IMR-90 (cell line): ENCODE measurements at regions not wholly inside any gene's neighbourhood (a gene's known extent, or its start where the extent isn't known, plus 50 kb on each side); places are given as distances from the start of the nearest gene placed in this dataset.

Source experiments
- ATAC-seq: fragments of 200-7000 bp; cut with Tn5 transposase; 2 replicates; pipeline ENCODE4 v1.9.1; 2020; ENCODE audit warnings: low read depth, mild to moderate bottlenecking, moderate library complexity
- BruUV-seq: library from RNA; stranded (reverse); fragments of 400-500 nt; replicated peaks from 2 replicates; lab custom pipeline; 2021; lab: Mats Ljungman, UMichigan
- CTCF ChIA-PET: fragments of 300-600 bp; formaldehyde crosslinking; extraction: SDS; loops from one replicate; lab custom pipeline; 2021; ENCODE audit warnings: antibody characterized with exemption; lab: Yijun Ruan, JAX
- POLR2A ChIA-PET: fragments of 300-600 bp; sonication (Branson Sonifier 250); formaldehyde crosslinking; loops from one replicate; lab custom pipeline; 2022; ENCODE audit warnings: antibody characterized with exemption; ENCODE audit not compliant: unreplicated experiment; lab: Charles Lee
- DNase-seq: peaks from one replicate; pipeline ENCODE4 v3.0.0; 2013
- H2AFZ ChIP-seq: replicated peaks from 2 replicates; pipeline ENCODE3; 2013; ENCODE audit warnings: low read length, mild to moderate bottlenecking; ENCODE audit not compliant: poor library complexity
- H2AK5ac ChIP-seq: 2 replicates; pipeline ENCODE4 v1.6.1; 2013; ENCODE audit warnings: low read depth, low read length, inconsistent platforms
- H2AK9ac ChIP-seq: replicated peaks from 2 replicates; pipeline ENCODE3; 2013; ENCODE audit warnings: mild to moderate bottlenecking, low read depth, low read length, moderate library complexity; ENCODE audit not compliant: poor library complexity
- H2BK120ac ChIP-seq: 2 replicates; pipeline ENCODE4 v1.6.1; 2013; ENCODE audit warnings: low read depth, low read length, inconsistent platforms
- H2BK15ac ChIP-seq: 3 replicates; pipeline ENCODE4 v1.6.1; 2013; ENCODE audit warnings: low read depth, low read length, inconsistent platforms
- H2BK20ac ChIP-seq: 2 replicates; pipeline ENCODE4 v1.6.1; 2013; ENCODE audit warnings: low read depth, mild to moderate bottlenecking, inconsistent platforms, low read length, moderate library complexity
- H2BK5ac ChIP-seq: 2 replicates; pipeline ENCODE4 v1.6.1; 2013; ENCODE audit warnings: mild to moderate bottlenecking, low read depth, low read length, inconsistent platforms; ENCODE audit not compliant: poor library complexity, severe bottlenecking
- H3K14ac ChIP-seq: replicated peaks from 2 replicates; pipeline ENCODE4 v1.6.1; 2013; ENCODE audit warnings: low read depth, low read length, inconsistent platforms
- H3K18ac ChIP-seq: 2 replicates; pipeline ENCODE4 v1.6.1; 2013; ENCODE audit warnings: low read depth, low read length, control low read depth
- H3K23ac ChIP-seq: 2 replicates; pipeline ENCODE4 v1.6.1; 2013; ENCODE audit warnings: low read depth, low read length, inconsistent platforms
- H3K27ac ChIP-seq: 2 replicates; pipeline ENCODE4 v1.5.1; 2013; ENCODE audit warnings: mild to moderate bottlenecking, control low read depth, low read length; ENCODE audit not compliant: insufficient read depth
- H3K27me3 ChIP-seq: 2 replicates; pipeline ENCODE4 v1.6.1; 2013; ENCODE audit warnings: low read length; ENCODE audit not compliant: control insufficient read depth, insufficient read depth
- H3K36me3 ChIP-seq: 2 replicates; pipeline ENCODE4 v1.6.1; 2013; ENCODE audit warnings: low read length, mixed read lengths; ENCODE audit not compliant: control insufficient read depth, insufficient read depth
- H3K4ac ChIP-seq: 2 replicates; pipeline ENCODE4 v1.6.1; 2013; ENCODE audit warnings: low read depth, low read length, inconsistent platforms
- H3K4me1 ChIP-seq: 2 replicates; pipeline ENCODE4 v1.6.1; 2013; ENCODE audit warnings: low read length, mixed read lengths; ENCODE audit not compliant: control insufficient read depth, insufficient read depth
- H3K4me2 ChIP-seq: 2 replicates; pipeline ENCODE4 v1.6.1; 2013; ENCODE audit warnings: low read depth, mild to moderate bottlenecking, control low read depth, low read length, moderate library complexity
- H3K4me3 ChIP-seq: 2 replicates; pipeline ENCODE4 v1.5.1; 2013; ENCODE audit warnings: low read depth, mild to moderate bottlenecking, control low read depth, low read length, moderate library complexity; ENCODE audit not compliant: insufficient read depth
- H3K56ac ChIP-seq: 2 replicates; pipeline ENCODE4 v1.6.1; 2013; ENCODE audit warnings: low read length, inconsistent platforms; ENCODE audit not compliant: insufficient read depth; ENCODE audit errors: extremely low read depth
- H3K79me1 ChIP-seq, 2 experiments: 2 replicates each; pipeline ENCODE4 v1.6.1; 2013; ENCODE audit warnings: low read length in 2 of 2, inconsistent platforms in 1 of 2, low read depth in 1 of 2
- H3K9ac ChIP-seq: 2 replicates; pipeline ENCODE4 v1.6.1; 2013; ENCODE audit warnings: low read depth, low read length, control low read depth
- H3K9me1 ChIP-seq: 2 replicates; pipeline ENCODE4 v1.6.1; 2013; ENCODE audit warnings: low read length, inconsistent platforms; ENCODE audit not compliant: insufficient read depth
- H3K9me3 ChIP-seq: 2 replicates; pipeline ENCODE4 v1.6.1; 2013; ENCODE audit warnings: low read length; ENCODE audit not compliant: control insufficient read depth, insufficient read depth
- H4K20me1 ChIP-seq: 2 replicates; pipeline ENCODE4 v1.6.1; 2013; ENCODE audit warnings: low read length, inconsistent platforms; ENCODE audit not compliant: insufficient read depth
- H4K5ac ChIP-seq: 2 replicates; pipeline ENCODE4 v1.6.1; 2013; ENCODE audit warnings: mild to moderate bottlenecking, low read depth, low read length, control low read depth
- H4K8ac ChIP-seq, 2 experiments: 2 replicates each; pipeline ENCODE4 v1.6.1; 2013; ENCODE audit warnings: low read depth in 2 of 2, low read length in 2 of 2, control low read depth in 1 of 2, inconsistent platforms in 1 of 2
- H4K91ac ChIP-seq: 2 replicates; pipeline ENCODE4 v1.6.1; 2013; ENCODE audit warnings: low read depth, low read length, inconsistent platforms; ENCODE audit not compliant: insufficient read depth
- BHLHE40 ChIP-seq: fragments of 150-350 bp; IDR thresholded peaks from 2 replicates; pipeline ENCODE4 v1.6.1; 2016; ENCODE audit warnings: mild to moderate bottlenecking, low read depth, low read length
- CEBPB ChIP-seq: IDR thresholded peaks from 2 replicates; pipeline ENCODE4 v1.6.1; 2012; ENCODE audit warnings: low read depth, low read length, improper control_type of control experiment
- CHD1 ChIP-seq: IDR thresholded peaks from 2 replicates; pipeline ENCODE4 v1.6.1; 2012; ENCODE audit warnings: low read depth, low read length, improper control_type of control experiment
- CTCF ChIP-seq: conservative IDR thresholded peaks from 2 replicates; pipeline ENCODE4 v1.5.1; 2012; ENCODE audit warnings: mild to moderate bottlenecking, low read depth, low read length, improper control_type of control experiment
- FOS ChIP-seq: fragments of 150-350 bp; IDR thresholded peaks from 2 replicates; pipeline ENCODE4 v1.6.1; 2016; ENCODE audit warnings: low read depth, low read length
- MAFK ChIP-seq: IDR thresholded peaks from 2 replicates; pipeline ENCODE4 v1.6.1; 2012; ENCODE audit warnings: low read depth, low read length, improper control_type of control experiment
- MAZ ChIP-seq: IDR thresholded peaks from 2 replicates; pipeline ENCODE4 v1.6.1; 2012; ENCODE audit warnings: low read depth, mild to moderate bottlenecking, low read length, improper control_type of control experiment, moderate library complexity, borderline replicate concordance
- MXI1 ChIP-seq: IDR thresholded peaks from 2 replicates; pipeline ENCODE4 v1.6.1; 2012; ENCODE audit warnings: low read depth, mild to moderate bottlenecking, low read length, moderate library complexity, borderline replicate concordance
- NFE2L2 ChIP-seq: fragments of 150-350 bp; IDR thresholded peaks from 2 replicates; pipeline ENCODE4 v1.6.1; 2016; ENCODE audit warnings: low read depth, mild to moderate bottlenecking, low read length
- POLR2A ChIP-seq: IDR thresholded peaks from 2 replicates; pipeline ENCODE4 v1.6.1; 2012; ENCODE audit warnings: mild to moderate bottlenecking, low read depth, low read length
- RAD21 ChIP-seq: IDR thresholded peaks from 2 replicates; pipeline ENCODE4 v1.6.1; 2012; ENCODE audit warnings: low read length, improper control_type of control experiment
- RCOR1 ChIP-seq: IDR thresholded peaks from 2 replicates; pipeline ENCODE4 v1.6.1; 2012; ENCODE audit warnings: mild to moderate bottlenecking, low read length, improper control_type of control experiment; ENCODE audit not compliant: insufficient replicate concordance
- RFX5 ChIP-seq: IDR thresholded peaks from 2 replicates; pipeline ENCODE4 v1.8.0; 2012; ENCODE audit warnings: low read depth, mild to moderate bottlenecking, low read length, moderate library complexity
- SMC3 ChIP-seq: fragments of 150-350 bp; IDR thresholded peaks from 2 replicates; pipeline ENCODE4 v1.6.1; 2016; ENCODE audit warnings: low read depth, mild to moderate bottlenecking, antibody characterized with exemption, low read length, moderate library complexity
- WGBS, 2 experiments: methylation state at CpG; one replicate each; pipeline versions ENCODE4 v1.1.5 to v1.1.7; 2013; ENCODE audit warnings: missing lambda C conversion rate in 2 of 2; ENCODE audit not compliant: insufficient read length in 1 of 2; ENCODE audit errors: extremely low coverage in 2 of 2; 5-methylcytosine and 5-hydroxymethylcytosine counted together
- dilution Hi-C: fragments of 300-500 bp; cut with HindIII; formaldehyde crosslinking; loops from one replicate; pipeline ENCODE4 v1.14.3; 2018; ENCODE audit warnings: low sequenced_read_pairs; ENCODE audit not compliant: unreplicated experiment
- in situ Hi-C: fragments of 300-500 bp; cut with MboI; formaldehyde crosslinking; loops from 3 replicates; pipeline ENCODE4 v1.14.3; 2019; ENCODE audit warnings: low sequenced_read_pairs, inconsistent platforms, mixed read lengths
- intact Hi-C: fragments of 100-400 bp; cut with micrococcal nuclease; formaldehyde crosslinking; loops from 2 replicates; pipeline ENCODE4 v1.10.0; 2022
- TF ChIP-seq, protein P1 (sequence below): fragments of 150-350 bp; IDR thresholded peaks from 2 replicates; pipeline ENCODE4 v1.6.1; 2016; ENCODE audit warnings: low read depth, mild to moderate bottlenecking, low read length, moderate library complexity, borderline replicate concordance
- TF ChIP-seq, protein P2 (sequence below): fragments of 150-350 bp; IDR thresholded peaks from 2 replicates; pipeline ENCODE4 v1.6.1; 2017; ENCODE audit warnings: mild to moderate bottlenecking, antibody characterized with exemption, low read length, low read depth

- H4K8ac ChIP-seq: no peak overlapping the region
- POLR2A ChIA-PET: no interaction called here
- no peak overlapping the region for H3K4me3 ChIP-seq
- no peak overlapping the region for H3K18ac ChIP-seq
- H2BK15ac ChIP-seq: no peak overlapping the region
- no peaks in the 10 kb centered on the region for H3K4me1 ChIP-seq
- no peak overlapping the region for H2BK120ac ChIP-seq
- H3K23ac ChIP-seq: no peak overlapping the region
- H4K20me1 ChIP-seq: no peaks in the 10 kb centered on the region
- no peak overlapping the region for H3K9ac ChIP-seq
- H3K4ac ChIP-seq: no peak overlapping the region
- H3K4me2 ChIP-seq: no peak overlapping the region
- H2BK5ac ChIP-seq: no peak overlapping the region
- no peak overlapping the region for H2BK20ac ChIP-seq
- TF ChIP-seq, protein P1, sequence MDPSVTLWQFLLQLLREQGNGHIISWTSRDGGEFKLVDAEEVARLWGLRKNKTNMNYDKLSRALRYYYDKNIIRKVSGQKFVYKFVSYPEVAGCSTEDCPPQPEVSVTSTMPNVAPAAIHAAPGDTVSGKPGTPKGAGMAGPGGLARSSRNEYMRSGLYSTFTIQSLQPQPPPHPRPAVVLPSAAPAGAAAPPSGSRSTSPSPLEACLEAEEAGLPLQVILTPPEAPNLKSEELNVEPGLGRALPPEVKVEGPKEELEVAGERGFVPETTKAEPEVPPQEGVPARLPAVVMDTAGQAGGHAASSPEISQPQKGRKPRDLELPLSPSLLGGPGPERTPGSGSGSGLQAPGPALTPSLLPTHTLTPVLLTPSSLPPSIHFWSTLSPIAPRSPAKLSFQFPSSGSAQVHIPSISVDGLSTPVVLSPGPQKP: no peak
- TF ChIP-seq SMC3 (no peak), BHLHE40 (no peak), CHD1 (no peak), FOS (no peak), POLR2A (no peak), MAFK (no peak), MAZ (no peak), CEBPB (no peak), RCOR1 (no peak), MXI1 (no peak), RAD21 (no peak), RFX5 (no peak), NFE2L2 (no peak), CTCF (no peak)
- TF ChIP-seq, protein P2, sequence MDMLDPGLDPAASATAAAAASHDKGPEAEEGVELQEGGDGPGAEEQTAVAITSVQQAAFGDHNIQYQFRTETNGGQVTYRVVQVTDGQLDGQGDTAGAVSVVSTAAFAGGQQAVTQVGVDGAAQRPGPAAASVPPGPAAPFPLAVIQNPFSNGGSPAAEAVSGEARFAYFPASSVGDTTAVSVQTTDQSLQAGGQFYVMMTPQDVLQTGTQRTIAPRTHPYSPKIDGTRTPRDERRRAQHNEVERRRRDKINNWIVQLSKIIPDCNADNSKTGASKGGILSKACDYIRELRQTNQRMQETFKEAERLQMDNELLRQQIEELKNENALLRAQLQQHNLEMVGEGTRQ: no peak
- no peak overlapping the region for H2AFZ ChIP-seq
- no TSS peak for BruUV-seq
- no peaks in the 10 kb centered on the region for H3K27me3 ChIP-seq
- DNase-seq (no peak), ATAC-seq (no peak)
- no CpG with 5 or more reads among the region's 8 CpGs for WGBS, 2 experiments
- in situ Hi-C loops: no loop called here
- H4K5ac ChIP-seq: no peak overlapping the region
- no peak overlapping the region for H2AK9ac ChIP-seq
- CTCF ChIA-PET: no interaction called here
- H3K36me3 ChIP-seq: no peaks in the 10 kb centered on the region
- H3K9me3 ChIP-seq: peaks cover 44% of the 10 kb centered on the region
- intact Hi-C loops: no loop called here
- H3K14ac ChIP-seq: no peak overlapping the region
- H3K9me1 ChIP-seq: no peaks in the 10 kb centered on the region
- H3K79me1 ChIP-seq: no peaks in the 10 kb centered on the region
- no peak overlapping the region for H4K91ac ChIP-seq
- no peak overlapping the region for H3K27ac ChIP-seq
- H3K56ac ChIP-seq: no peak overlapping the region
- H2AK5ac ChIP-seq: no peak overlapping the region
- dilution Hi-C loops: no loop called here
Observed at GRCh38 chr6:169974663-169975062, 223.2 kb downstream of the ERMARD start.
